SK-N-MC (cell line): ENCODE measurements at regions not wholly inside any gene's neighbourhood (a gene's known extent, or its start where the extent isn't known, plus 50 kb on each side); places are given as distances from the start of the nearest gene placed in this dataset.

Source experiments
- EZH2 ChIP-seq: fragments of 200-600 bp; sonication (generic); IDR thresholded peaks from one replicate; pipeline ENCODE4 v1.6.1; 2017; ENCODE audit warnings: antibody characterized with exemption
- POLR2AphosphoS5 ChIP-seq: IDR thresholded peaks from 2 replicates; pipeline ENCODE4 v1.6.1; 2012; ENCODE audit warnings: mild to moderate bottlenecking, low read depth, low read length, borderline replicate concordance

GRCh38 chr6:12585497-12585958 lies 131.0 kb upstream of the PHACTR1 start:
- TF ChIP-seq POLR2AphosphoS5 (no peak), EZH2 (no peak)
